ENCODE measurements at regions not wholly inside any gene's neighbourhood (a gene's known extent, or its start where the extent isn't known, plus 50 kb on each side); places are given as distances from the start of the nearest gene placed in this dataset.

GRCh38 chr5:117776977-117777376 lies 1202.4 kb upstream of the SEMA6A start:
- Histone ChIP-seq H2BK12ac (ENCODE audit: insufficient read length, low read depth, low read length) (no peak overlapping the region), H3K23ac (ENCODE audit: insufficient read length, low read depth, low read length) (no peak overlapping the region), H2BK15ac (ENCODE audit: low read depth, low read length) (no peak overlapping the region), H3K23me2 (ENCODE audit: insufficient read length, low read depth, low read length, poor library complexity, severe bottlenecking) (no peaks in the 10 kb centered on the region), H3K56ac (ENCODE audit: insufficient read length, low read depth, low read length) (no peak overlapping the region), H2BK20ac (ENCODE audit: low read depth, low read length, poor library complexity, severe bottlenecking) (no peak overlapping the region), H2BK5ac (ENCODE audit: insufficient read length, low read length) (no peak overlapping the region), H4K91ac (ENCODE audit: insufficient read length, low read depth, low read length) (no peak overlapping the region), H3T11ph (ENCODE audit: low read length) (no peak overlapping the region), H3K14ac (ENCODE audit: insufficient read depth, low read length) (no peak overlapping the region), H4K5ac (ENCODE audit: insufficient read length, low read depth, low read length) (no peak overlapping the region), H3K4me1 (ENCODE audit: insufficient read depth, low read length) (no peaks in the 10 kb centered on the region), H3K79me1 (ENCODE audit: insufficient read depth, low read depth, low read length, poor library complexity, severe bottlenecking) (no peaks in the 10 kb centered on the region), H2AK5ac (ENCODE audit: insufficient read length, low read length) (no peak overlapping the region), H3K4ac (ENCODE audit: low read depth, low read length) (no peak overlapping the region), H2AFZ (ENCODE audit: low read length) (no peak overlapping the region), H3K27ac (ENCODE audit: insufficient read length, low read depth, low read length) (no peak overlapping the region), H3K18ac (ENCODE audit: insufficient read length, low read depth, low read length) (no peak overlapping the region), H4K8ac (replicated peaks; ENCODE audit: insufficient read length, low read depth, low read length) (no peak overlapping the region), H3K9ac (ENCODE audit: extremely low read depth, insufficient read length, low read length) (no peak overlapping the region), H2BK120ac (ENCODE audit: low read depth, low read length, poor library complexity, severe bottlenecking) (no peak overlapping the region), H4K20me1 (ENCODE audit: control insufficient read depth, insufficient read depth, insufficient read length) (no peaks in the 10 kb centered on the region), H3K9me3 (ENCODE audit: control insufficient read depth, low read depth, low read length) (no peaks in the 10 kb centered on the region), H3K79me2 (ENCODE audit: insufficient read depth, low read length) (no peaks in the 10 kb centered on the region), H3K4me2 (ENCODE audit: insufficient read depth, insufficient read length, low read length) (no peak overlapping the region), H3K27me3 (ENCODE audit: insufficient read depth, low read length) (no peaks in the 10 kb centered on the region)
- Mint-ChIP-seq H3K9me3 (peaks cover 7 to 8% of the 10 kb centered on the region in 2 experiments; a peak in 3 of 5 replicates), H3K27ac (no peak overlapping the region), H3K4me1 (no peaks in the 10 kb centered on the region), H3K36me3 (ENCODE audit: insufficient read depth in 1 of 3, low read depth in 3 of 3) (peaks cover 0 to 15% (median 5%) of the 10 kb centered on the region in 3 experiments; a peak in 4 of 7 replicates), H3K27me3 (ENCODE audit: low read depth) (no peaks in the 10 kb centered on the region), H3K4me3 (no peak overlapping the region)
- no peak for DNase-seq
- TF ChIP-seq, protein P1, sequence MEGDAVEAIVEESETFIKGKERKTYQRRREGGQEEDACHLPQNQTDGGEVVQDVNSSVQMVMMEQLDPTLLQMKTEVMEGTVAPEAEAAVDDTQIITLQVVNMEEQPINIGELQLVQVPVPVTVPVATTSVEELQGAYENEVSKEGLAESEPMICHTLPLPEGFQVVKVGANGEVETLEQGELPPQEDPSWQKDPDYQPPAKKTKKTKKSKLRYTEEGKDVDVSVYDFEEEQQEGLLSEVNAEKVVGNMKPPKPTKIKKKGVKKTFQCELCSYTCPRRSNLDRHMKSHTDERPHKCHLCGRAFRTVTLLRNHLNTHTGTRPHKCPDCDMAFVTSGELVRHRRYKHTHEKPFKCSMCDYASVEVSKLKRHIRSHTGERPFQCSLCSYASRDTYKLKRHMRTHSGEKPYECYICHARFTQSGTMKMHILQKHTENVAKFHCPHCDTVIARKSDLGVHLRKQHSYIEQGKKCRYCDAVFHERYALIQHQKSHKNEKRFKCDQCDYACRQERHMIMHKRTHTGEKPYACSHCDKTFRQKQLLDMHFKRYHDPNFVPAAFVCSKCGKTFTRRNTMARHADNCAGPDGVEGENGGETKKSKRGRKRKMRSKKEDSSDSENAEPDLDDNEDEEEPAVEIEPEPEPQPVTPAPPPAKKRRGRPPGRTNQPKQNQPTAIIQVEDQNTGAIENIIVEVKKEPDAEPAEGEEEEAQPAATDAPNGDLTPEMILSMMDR (conservative IDR thresholded peaks at IDR 0.05) = no peak
- WGBS (ENCODE audit: extremely low coverage, insufficient read length, low lambda C conversion rate) = no CpG with 5 or more reads among the region's 3 CpGs
